HG02885 (cell line): ENCODE measurements at regions not wholly inside any gene's neighbourhood (a gene's known extent, or its start where the extent isn't known, plus 50 kb on each side); places are given as distances from the start of the nearest gene placed in this dataset.
"Not testable (repeated sequence)": the region's sequence is repeated elsewhere in the genome, so short reads cannot be mapped to it uniquely, and the experiment has no call there.

ENCODE experiments used
- ATAC-seq: cut with Tn5 transposase; IDR thresholded peaks from one replicate; pipeline ENCODE4 v1.9.1; 2021; ENCODE audit warnings: mild to moderate bottlenecking; ENCODE audit not compliant: unreplicated experiment, poor library complexity

- ATAC-seq = no peak
Observed at GRCh38 chr3:75237053-75237452, 427.1 kb upstream of the FRG2C start.

- ATAC-seq = no peak
Observed at GRCh38 chr3:75237477-75237876, 426.7 kb upstream of the FRG2C start.

DNA sequence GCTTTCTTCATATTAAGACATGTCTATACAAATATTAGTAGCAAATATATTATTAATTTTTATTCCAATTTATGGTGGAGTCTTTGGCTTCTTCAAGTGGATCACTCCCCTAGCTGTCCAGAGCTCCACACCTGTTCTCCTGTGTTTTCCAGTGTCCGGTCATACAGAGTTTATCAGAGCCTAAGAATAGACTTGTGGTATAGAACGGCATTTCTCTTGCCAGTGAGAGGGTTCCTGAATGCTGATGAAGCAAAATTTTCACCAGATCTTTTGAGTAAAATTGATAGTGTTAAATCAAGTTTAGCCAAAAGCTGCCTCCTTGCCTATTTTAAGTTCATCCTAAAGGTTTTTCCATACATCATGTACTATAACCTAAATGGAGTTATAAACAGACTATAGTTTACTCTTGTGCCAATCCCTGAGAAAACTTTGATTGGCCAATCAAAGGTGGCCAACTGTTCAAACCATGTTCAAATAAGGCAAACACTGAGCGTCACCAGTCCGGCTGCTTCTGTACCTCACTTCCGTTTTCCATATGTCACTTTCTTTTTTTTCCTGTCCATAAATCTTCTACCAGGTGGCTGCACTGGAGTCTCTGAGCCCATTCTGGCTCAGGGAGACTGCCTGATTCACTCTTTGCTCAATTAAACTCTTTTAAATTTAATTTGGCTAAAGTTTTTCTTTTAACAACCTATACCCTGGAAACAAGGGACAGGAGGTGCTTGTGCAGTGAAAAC lies 422.7 kb upstream of the FRG2C start:
- not testable (repeated sequence) for ATAC-seq

GRCh38 chr3:75242012-75242735 lies 422.0 kb upstream of the FRG2C start:
- ATAC-seq = no peak

GRCh38 chr3:75248974-75249373 lies 415.2 kb upstream of the FRG2C start:
- ATAC-seq = no peak

DNA sequence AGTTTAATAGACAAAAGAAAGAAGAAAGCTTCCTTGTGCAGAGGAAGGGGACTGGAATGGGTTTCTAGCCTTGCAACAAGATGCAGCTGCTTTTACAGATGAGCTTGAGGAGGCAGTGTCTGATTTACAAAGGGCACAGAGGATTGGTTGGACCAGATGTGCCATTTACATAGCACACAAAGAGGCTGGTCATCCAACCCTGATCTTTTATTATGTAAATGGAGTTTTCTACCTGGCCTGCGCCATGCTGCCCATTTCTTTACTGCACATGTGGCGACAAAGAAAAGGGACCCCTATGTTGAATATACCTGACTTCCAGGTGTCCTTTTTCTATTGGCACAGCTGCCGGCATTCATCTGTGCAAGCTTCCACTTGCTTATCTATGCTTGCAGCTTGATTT lies 409.4 kb upstream of the FRG2C start:
- ATAC-seq = no peak

GRCh38 chr3:75258825-75259683 lies 405.1 kb upstream of the FRG2C start:
- ATAC-seq = peak; percentile 77

- not testable (repeated sequence) for ATAC-seq
Observed at GRCh38 chr3:75260975-75261374, 403.2 kb upstream of the FRG2C start.

DNA sequence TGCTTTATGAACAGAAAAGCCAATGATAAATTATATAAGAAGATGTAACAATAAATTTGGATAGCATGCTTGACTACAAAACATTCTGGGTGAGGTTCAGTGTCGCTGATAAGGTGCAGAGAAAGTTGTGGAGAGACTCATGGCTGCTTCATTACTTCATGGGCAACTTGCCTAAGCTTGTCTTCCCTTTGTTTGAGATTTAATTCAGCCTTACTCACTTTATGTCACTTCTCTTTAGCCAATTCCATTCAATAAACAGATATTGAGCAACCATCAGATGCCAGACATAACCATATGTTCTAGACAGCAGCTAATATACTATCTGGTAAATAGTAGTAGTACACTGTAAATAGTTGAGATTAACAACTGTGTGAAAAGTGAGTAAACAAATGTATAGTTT lies 401.5 kb upstream of the FRG2C start:
- ATAC-seq = no peak

DNA sequence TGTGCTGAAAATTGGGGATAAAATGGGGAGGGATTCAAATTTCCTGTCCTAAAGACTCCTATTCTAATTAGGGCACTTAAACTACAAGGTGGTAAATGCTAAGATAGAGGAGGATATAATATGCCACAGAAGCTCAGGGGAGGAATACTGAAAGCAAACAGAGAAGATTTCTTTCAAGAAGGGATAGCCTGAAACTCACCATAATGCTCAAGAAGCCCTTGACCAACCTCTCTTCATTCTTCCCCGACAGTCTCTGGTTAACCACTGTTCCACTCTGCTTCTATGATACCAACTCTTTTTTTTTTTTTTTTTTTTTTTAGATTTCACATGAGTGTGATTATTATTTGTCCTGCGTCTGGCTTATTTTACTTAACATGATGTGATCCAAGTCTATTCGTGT lies 398.2 kb upstream of the FRG2C start:
- no peak for ATAC-seq

DNA sequence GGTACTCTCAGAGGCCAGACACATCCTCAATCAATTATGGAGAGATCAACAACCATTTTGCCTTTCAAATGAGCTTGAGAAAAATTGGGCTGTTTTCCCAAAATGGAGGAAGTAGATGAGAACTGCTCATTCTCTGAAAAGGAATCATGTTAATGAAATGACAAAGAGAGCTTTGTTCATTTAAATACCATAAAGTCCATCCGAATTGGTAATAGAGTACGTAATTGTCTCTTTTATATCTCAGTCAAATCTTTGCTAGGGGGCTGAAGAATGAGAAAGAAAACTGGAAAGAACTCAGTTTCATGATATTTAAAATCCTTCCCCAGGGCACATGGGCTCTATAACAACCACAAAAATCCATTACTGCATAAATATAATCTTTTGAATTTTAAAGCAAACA lies 395.6 kb upstream of the FRG2C start:
- ATAC-seq = not testable (repeated sequence)

DNA sequence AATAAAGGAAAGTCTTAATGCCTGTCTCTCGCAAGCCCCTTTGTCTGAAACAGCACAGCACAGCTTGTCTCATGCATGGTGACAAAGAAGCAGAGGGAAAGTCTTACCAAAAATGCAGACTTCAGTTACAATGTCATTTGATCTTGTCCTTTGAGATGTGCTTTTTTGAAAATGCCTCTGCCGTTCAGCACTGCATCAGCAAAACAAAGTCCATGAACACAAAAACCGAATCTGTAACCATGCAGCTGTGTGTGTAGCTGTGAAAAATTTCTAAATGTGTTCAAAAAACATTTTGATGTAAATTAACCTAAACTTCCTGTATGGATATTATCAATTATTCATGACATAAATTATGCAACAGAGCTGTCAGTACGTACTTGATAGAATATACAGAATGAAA lies 391.9 kb upstream of the FRG2C start:
- not testable (repeated sequence) for ATAC-seq

DNA sequence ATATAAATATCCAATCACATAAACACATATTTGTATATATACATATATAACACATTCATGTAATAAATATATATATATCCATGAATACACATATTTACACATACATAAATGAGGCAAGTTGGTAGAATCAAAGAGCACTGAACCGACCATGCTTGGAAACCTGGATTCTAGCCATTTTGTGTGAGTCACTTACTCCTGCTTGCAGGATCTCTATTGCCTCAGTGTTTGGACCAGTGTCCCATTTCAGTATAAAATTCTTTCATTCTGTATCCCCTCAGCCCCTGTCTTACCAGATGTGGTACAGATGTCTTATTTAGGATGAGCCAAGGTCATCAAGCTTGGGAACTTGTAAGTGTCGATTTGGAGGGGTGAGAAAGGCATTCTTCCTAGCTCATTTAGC lies 391.4 kb upstream of the FRG2C start:
- ATAC-seq = no peak

- not testable (repeated sequence) for ATAC-seq
Observed at GRCh38 chr3:75285531-75286148, 378.5 kb upstream of the FRG2C start.

GRCh38 chr3:75288972-75289574 lies 375.1 kb upstream of the FRG2C start:
- ATAC-seq = not testable (repeated sequence)

DNA sequence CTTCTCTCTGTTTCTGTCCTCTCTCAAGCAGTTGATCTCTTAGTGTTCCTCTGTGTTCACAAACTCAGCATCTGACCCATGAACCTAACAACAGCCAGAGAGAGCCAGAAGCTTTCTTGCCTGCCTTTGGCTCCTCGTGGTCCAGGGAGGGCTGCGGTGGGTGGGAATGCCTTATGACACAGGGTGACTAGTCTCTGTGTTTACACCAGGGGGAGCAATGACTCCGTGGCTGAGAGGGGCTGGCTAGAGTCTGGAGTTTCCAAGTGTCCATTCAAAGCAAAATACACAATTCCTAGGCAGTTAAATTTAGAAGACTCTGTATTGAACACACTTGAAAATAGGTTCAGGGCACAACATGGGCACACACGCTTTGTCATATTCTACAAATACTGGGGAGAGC lies 370.0 kb upstream of the FRG2C start:
- peak; percentile 76 for ATAC-seq

DNA sequence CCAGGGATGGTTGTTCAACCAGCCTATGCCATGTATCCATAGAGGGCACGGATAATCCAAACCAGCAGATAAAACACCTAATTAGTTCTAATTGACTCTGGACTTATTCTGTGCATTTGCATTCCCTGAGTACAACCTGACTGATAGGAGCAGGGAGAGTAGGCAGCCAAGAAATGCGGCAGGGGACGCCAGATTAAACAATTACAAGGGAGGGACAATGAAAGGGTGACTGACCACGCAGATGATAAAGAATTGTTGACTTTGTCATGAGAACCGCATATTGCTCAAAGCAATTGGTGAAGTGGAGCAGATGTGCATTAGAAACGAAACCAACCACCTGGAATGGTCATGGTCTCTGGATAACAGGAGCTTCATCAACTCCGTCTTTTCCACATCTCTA lies 369.1 kb upstream of the FRG2C start:
- no peak for ATAC-seq

GRCh38 chr3:75296858-75297257 lies 367.3 kb upstream of the FRG2C start:
- ATAC-seq = no peak

DNA sequence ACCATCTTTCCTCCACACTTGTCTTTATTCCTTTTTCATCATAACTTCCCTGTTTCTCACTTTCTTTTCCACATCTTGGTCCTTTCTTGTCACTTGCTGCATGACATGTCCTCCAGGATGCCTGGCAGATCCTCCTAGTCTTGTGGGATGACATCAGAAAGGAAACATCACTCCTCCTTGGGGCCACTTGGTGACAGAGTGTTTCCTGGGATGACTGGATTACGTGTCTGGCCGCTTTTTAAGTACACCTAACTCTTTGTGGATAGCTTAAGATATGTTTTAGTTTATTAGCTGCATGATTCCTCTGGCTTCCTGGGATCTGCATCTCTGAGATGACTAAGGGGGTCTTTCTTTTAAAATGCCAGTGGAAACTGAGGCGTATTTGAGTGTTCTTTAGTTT lies 363.5 kb upstream of the FRG2C start:
- ATAC-seq = no peak

DNA sequence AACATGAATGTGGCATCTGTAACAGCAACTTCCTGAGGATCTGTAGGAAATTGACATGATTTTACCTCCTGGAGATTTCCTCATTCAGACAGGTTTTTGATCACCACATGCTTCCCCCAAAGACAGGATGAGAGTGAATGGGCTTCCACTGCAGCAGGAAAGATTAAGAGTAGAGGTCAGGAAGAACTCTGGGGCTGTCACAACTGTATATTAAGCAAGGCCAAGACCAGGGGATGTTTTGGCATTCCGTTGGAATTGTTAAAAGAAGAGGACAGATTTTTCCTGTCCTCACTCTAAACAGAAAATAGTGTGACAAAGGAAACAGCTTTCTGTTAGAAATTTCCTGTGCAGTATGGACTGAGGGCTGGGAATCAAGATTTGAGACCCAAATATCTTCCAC lies 363.1 kb upstream of the FRG2C start:
- ATAC-seq = not testable (repeated sequence)
